ENCODE measurements at regions not wholly inside any gene's neighbourhood (a gene's known extent, or its start where the extent isn't known, plus 50 kb on each side); places are given as distances from the start of the nearest gene placed in this dataset.

- Histone ChIP-seq H3K9ac (ENCODE audit: low read length) (no peak overlapping the region), H3K27ac (ENCODE audit: low read length) (no peak overlapping the region), H3K9me3 (ENCODE audit: control insufficient read depth, low read depth, low read length) (no peaks in the 10 kb centered on the region), H3K4me1 (ENCODE audit: control insufficient read depth, low read depth, low read length) (no peaks in the 10 kb centered on the region), H3K27me3 (ENCODE audit: control insufficient read depth, insufficient read depth, low read length) (no peaks in the 10 kb centered on the region), H3K36me3 (ENCODE audit: control insufficient read depth, low read depth, low read length) (no peaks in the 10 kb centered on the region), H3K4me3 (ENCODE audit: low read length) (no peak overlapping the region)
Measured at GRCh38 chr20:7137395-7138151, 370.1 kb downstream of the BMP2 start.

DNA sequence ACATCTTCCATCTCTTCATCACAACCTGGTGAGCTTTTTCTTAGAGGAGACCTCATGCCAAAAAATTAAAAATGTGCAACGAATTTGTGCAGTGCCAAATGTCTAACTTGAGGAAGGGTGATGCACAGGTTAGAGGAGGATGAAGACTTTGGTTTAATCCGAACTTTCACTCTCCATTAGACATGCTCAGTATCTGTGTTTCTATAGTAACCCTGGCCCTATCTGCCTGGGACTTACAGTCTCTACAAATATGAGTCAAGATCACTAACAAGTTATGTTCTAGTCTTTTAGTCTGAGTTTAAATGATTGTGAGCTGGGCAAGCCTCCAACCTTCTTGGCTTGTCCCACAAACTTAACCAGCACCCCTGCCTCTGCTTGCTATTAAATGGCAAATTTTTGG, 377.0 kb downstream of the BMP2 start:
- H3K27ac ChIP-seq (ENCODE audit: low read length) = no peak overlapping the region
- H3K9me3 ChIP-seq (ENCODE audit: control insufficient read depth, low read depth, low read length) = no peaks in the 10 kb centered on the region
- no peak overlapping the region for H3K9ac ChIP-seq (ENCODE audit: low read length)
- no peak overlapping the region for H3K4me3 ChIP-seq (ENCODE audit: low read length)
- H3K4me1 ChIP-seq (ENCODE audit: control insufficient read depth, low read depth, low read length) = no peaks in the 10 kb centered on the region
- H3K36me3 ChIP-seq (ENCODE audit: control insufficient read depth, low read depth, low read length) = no peaks in the 10 kb centered on the region
- no peaks in the 10 kb centered on the region for H3K27me3 ChIP-seq (ENCODE audit: control insufficient read depth, insufficient read depth, low read length)

GRCh38 chr20:7146552-7147219, 379.2 kb downstream of the BMP2 start:
- no peaks in the 10 kb centered on the region for H3K9me3 ChIP-seq (ENCODE audit: control insufficient read depth, low read depth, low read length)
- no peaks in the 10 kb centered on the region for H3K4me1 ChIP-seq (ENCODE audit: control insufficient read depth, low read depth, low read length)
- H3K4me3 ChIP-seq (ENCODE audit: low read length) = no peak overlapping the region
- H3K27me3 ChIP-seq (ENCODE audit: control insufficient read depth, insufficient read depth, low read length) = no peaks in the 10 kb centered on the region
- no peak overlapping the region for H3K9ac ChIP-seq (ENCODE audit: low read length)
- H3K36me3 ChIP-seq (ENCODE audit: control insufficient read depth, low read depth, low read length) = no peaks in the 10 kb centered on the region
- no peak overlapping the region for H3K27ac ChIP-seq (ENCODE audit: low read length)

GRCh38 chr20:7147220-7147601, 379.7 kb downstream of the BMP2 start:
- Histone ChIP-seq H3K4me3 (ENCODE audit: low read length) (no peak overlapping the region), H3K27ac (ENCODE audit: low read length) (no peak overlapping the region), H3K36me3 (ENCODE audit: control insufficient read depth, low read depth, low read length) (no peaks in the 10 kb centered on the region), H3K4me1 (ENCODE audit: control insufficient read depth, low read depth, low read length) (no peaks in the 10 kb centered on the region), H3K9me3 (ENCODE audit: control insufficient read depth, low read depth, low read length) (no peaks in the 10 kb centered on the region), H3K9ac (ENCODE audit: low read length) (no peak overlapping the region), H3K27me3 (ENCODE audit: control insufficient read depth, insufficient read depth, low read length) (no peaks in the 10 kb centered on the region)

DNA sequence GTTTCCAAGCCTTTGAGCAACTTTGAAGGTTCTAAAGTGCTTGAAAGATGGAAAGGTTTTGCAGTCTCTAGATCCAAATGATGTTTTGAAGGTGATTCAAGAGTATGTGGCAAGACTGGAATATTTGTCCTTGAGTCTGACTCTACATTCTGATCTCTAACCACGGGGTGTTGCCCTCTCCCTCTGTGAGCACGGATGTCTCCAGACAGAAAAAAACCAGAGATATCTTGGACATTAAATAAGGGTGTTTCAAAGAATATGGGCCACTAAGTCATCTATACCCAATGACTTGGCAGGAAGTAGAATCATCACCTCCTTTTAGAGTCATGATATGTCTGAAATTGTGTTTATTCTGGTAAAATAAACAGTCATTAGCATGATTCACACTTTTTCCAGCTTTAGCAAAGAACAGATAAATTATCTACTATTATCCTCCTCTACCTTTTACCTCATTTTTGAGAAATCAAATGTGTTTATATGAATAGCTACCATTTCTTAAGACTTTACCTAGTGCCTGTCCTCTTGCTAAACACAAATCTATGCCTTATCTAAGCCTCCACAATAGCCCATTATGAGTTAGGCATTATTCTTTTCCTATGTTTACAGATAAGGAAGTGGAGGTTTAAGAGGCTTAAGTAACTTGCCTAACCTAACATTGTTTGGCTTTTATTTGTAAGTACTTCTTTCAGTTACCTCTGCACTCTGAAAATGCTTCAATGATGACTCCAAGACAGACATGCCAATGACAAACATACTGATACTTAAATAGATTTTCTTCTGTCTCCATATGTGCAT, 384.4 kb downstream of the BMP2 start:
- Histone ChIP-seq H3K9me3 (ENCODE audit: control insufficient read depth, low read depth, low read length) (no peaks in the 10 kb centered on the region), H3K27me3 (ENCODE audit: control insufficient read depth, insufficient read depth, low read length) (no peaks in the 10 kb centered on the region), H3K9ac (ENCODE audit: low read length) (no peak overlapping the region), H3K4me1 (ENCODE audit: control insufficient read depth, low read depth, low read length) (no peaks in the 10 kb centered on the region), H3K27ac (ENCODE audit: low read length) (no peak overlapping the region), H3K36me3 (ENCODE audit: control insufficient read depth, low read depth, low read length) (no peaks in the 10 kb centered on the region), H3K4me3 (ENCODE audit: low read length) (no peak overlapping the region)

DNA sequence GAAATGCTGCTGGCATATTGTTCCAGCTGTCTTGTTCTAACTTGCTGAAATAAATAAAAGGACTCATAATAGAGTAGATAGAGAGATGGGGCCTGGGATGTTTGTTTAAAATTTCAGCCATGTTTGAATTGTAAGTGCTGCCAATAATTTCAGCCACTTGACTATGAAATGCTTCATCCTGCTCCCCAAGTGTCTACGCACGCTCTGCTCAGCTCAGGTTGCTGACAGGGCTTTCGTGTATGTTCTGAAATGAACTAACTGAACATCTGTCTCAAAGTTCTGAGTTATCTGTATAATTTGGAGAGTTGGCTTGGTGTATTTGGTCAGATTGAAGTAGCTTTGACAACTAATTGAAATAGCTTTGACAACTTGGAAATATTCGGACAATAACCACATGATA, 387.8 kb downstream of the BMP2 start:
- no peak overlapping the region for H3K9ac ChIP-seq (ENCODE audit: low read length)
- H3K4me3 ChIP-seq (ENCODE audit: low read length) = no peak overlapping the region
- no peak overlapping the region for H3K27ac ChIP-seq (ENCODE audit: low read length)
- no peaks in the 10 kb centered on the region for H3K4me1 ChIP-seq (ENCODE audit: control insufficient read depth, low read depth, low read length)
- H3K27me3 ChIP-seq (ENCODE audit: control insufficient read depth, insufficient read depth, low read length) = no peaks in the 10 kb centered on the region
- no peaks in the 10 kb centered on the region for H3K9me3 ChIP-seq (ENCODE audit: control insufficient read depth, low read depth, low read length)
- no peaks in the 10 kb centered on the region for H3K36me3 ChIP-seq (ENCODE audit: control insufficient read depth, low read depth, low read length)

DNA sequence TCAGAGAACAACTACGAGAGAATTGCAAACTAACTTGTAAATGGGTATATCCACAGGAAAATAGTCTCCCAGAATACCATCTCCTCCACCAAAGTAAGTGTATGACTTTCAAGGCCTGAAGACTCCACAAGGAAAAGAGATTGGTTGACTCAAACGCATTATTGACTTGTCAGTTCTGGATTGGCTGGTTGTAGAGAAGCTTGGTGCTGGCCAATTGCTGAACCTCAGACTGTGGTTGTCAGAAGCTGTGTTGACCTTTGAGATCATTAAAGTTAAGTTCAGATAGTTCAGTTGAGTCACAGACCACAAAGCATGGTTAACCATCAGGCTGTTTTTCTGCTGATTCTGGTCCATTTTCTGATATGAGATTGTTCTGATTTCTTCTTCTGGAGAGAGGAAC, 388.3 kb downstream of the BMP2 start:
- Histone ChIP-seq H3K9me3 (ENCODE audit: control insufficient read depth, low read depth, low read length) (no peaks in the 10 kb centered on the region), H3K27me3 (ENCODE audit: control insufficient read depth, insufficient read depth, low read length) (no peaks in the 10 kb centered on the region), H3K4me3 (ENCODE audit: low read length) (no peak overlapping the region), H3K27ac (ENCODE audit: low read length) (no peak overlapping the region), H3K4me1 (ENCODE audit: control insufficient read depth, low read depth, low read length) (no peaks in the 10 kb centered on the region), H3K36me3 (ENCODE audit: control insufficient read depth, low read depth, low read length) (no peaks in the 10 kb centered on the region), H3K9ac (ENCODE audit: low read length) (no peak overlapping the region)

GRCh38 chr20:7159903-7160302, 392.4 kb downstream of the BMP2 start:
- Histone ChIP-seq H3K4me1 (ENCODE audit: control insufficient read depth, low read depth, low read length) (no peaks in the 10 kb centered on the region), H3K27me3 (ENCODE audit: control insufficient read depth, insufficient read depth, low read length) (no peaks in the 10 kb centered on the region), H3K36me3 (ENCODE audit: control insufficient read depth, low read depth, low read length) (no peaks in the 10 kb centered on the region), H3K27ac (ENCODE audit: low read length) (no peak overlapping the region), H3K9ac (ENCODE audit: low read length) (no peak overlapping the region), H3K4me3 (ENCODE audit: low read length) (no peak overlapping the region), H3K9me3 (ENCODE audit: control insufficient read depth, low read depth, low read length) (no peaks in the 10 kb centered on the region)

DNA sequence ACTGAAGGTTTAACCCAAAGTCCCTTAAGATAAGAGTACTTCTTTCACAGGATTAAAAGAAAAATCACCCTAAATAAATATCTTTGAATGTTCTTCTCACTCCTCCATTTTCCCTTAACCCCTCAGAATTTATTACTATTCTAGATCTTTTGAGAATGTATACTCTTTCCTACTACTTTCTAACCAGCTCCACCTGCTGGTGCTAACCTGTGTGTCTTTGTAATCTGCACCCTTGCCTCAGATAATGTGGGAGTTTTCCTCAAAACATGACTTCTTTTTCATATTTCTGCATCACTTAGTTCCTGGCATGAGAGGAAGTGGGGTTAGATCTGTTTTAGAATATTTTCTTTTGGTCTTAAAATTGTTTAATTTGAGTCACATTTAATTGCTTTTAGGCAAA, 394.2 kb downstream of the BMP2 start:
- H3K9me3 ChIP-seq (ENCODE audit: control insufficient read depth, low read depth, low read length) = no peaks in the 10 kb centered on the region
- H3K36me3 ChIP-seq (ENCODE audit: control insufficient read depth, low read depth, low read length) = no peaks in the 10 kb centered on the region
- H3K27ac ChIP-seq (ENCODE audit: low read length) = no peak overlapping the region
- H3K9ac ChIP-seq (ENCODE audit: low read length) = no peak overlapping the region
- no peak overlapping the region for H3K4me3 ChIP-seq (ENCODE audit: low read length)
- no peaks in the 10 kb centered on the region for H3K4me1 ChIP-seq (ENCODE audit: control insufficient read depth, low read depth, low read length)
- H3K27me3 ChIP-seq (ENCODE audit: control insufficient read depth, insufficient read depth, low read length) = no peaks in the 10 kb centered on the region

- H3K4me1 ChIP-seq (ENCODE audit: control insufficient read depth, low read depth, low read length) = no peaks in the 10 kb centered on the region
- H3K4me3 ChIP-seq (ENCODE audit: low read length) = no peak overlapping the region
- H3K9ac ChIP-seq (ENCODE audit: low read length) = no peak overlapping the region
- H3K9me3 ChIP-seq (ENCODE audit: control insufficient read depth, low read depth, low read length) = no peaks in the 10 kb centered on the region
- H3K36me3 ChIP-seq (ENCODE audit: control insufficient read depth, low read depth, low read length) = no peaks in the 10 kb centered on the region
- H3K27ac ChIP-seq (ENCODE audit: low read length) = no peak overlapping the region
- H3K27me3 ChIP-seq (ENCODE audit: control insufficient read depth, insufficient read depth, low read length) = no peaks in the 10 kb centered on the region
Measured at GRCh38 chr20:7171911-7172310, 404.4 kb downstream of the BMP2 start.

- H3K36me3 ChIP-seq (ENCODE audit: control insufficient read depth, low read depth, low read length) = no peaks in the 10 kb centered on the region
- no peak overlapping the region for H3K27ac ChIP-seq (ENCODE audit: low read length)
- H3K4me3 ChIP-seq (ENCODE audit: low read length) = no peak overlapping the region
- H3K9ac ChIP-seq (ENCODE audit: low read length) = no peak overlapping the region
- H3K4me1 ChIP-seq (ENCODE audit: control insufficient read depth, low read depth, low read length) = no peaks in the 10 kb centered on the region
- no peaks in the 10 kb centered on the region for H3K27me3 ChIP-seq (ENCODE audit: control insufficient read depth, insufficient read depth, low read length)
- no peaks in the 10 kb centered on the region for H3K9me3 ChIP-seq (ENCODE audit: control insufficient read depth, low read depth, low read length)
Measured at GRCh38 chr20:7174554-7174953, 407.1 kb downstream of the BMP2 start.

All from iPS-18a (cell line).